GM06990 (cell line): ENCODE measurements at regions not wholly inside any gene's neighbourhood (a gene's known extent, or its start where the extent isn't known, plus 50 kb on each side); places are given as distances from the start of the nearest gene placed in this dataset.

Experiments
- DNase-seq: peaks from one replicate; pipeline ENCODE4 v3.0.0-alpha.2; 2011; ENCODE audit not compliant: insufficient read length; ENCODE audit errors: extremely low read depth
- H3K27me3 ChIP-seq: replicated peaks from 2 replicates; pipeline ENCODE4 v1.6.0; 2011; ENCODE audit warnings: low read length; ENCODE audit not compliant: control insufficient read depth, insufficient read depth
- H3K36me3 ChIP-seq: 2 replicates; pipeline ENCODE4 v1.5.1; 2011; ENCODE audit warnings: low read length; ENCODE audit not compliant: control insufficient read depth, insufficient read depth
- H3K4me3 ChIP-seq: replicated peaks from 2 replicates; pipeline ENCODE4 v1.5.1; 2011; ENCODE audit warnings: low read depth, mild to moderate bottlenecking, control low read depth, low read length
- TF ChIP-seq, protein P1 (sequence below): IDR thresholded peaks from 2 replicates; pipeline ENCODE4 v1.5.1; 2011; ENCODE audit warnings: low read length, control low read depth, mild to moderate bottlenecking, inconsistent platforms; ENCODE audit not compliant: insufficient read depth, poor library complexity, severe bottlenecking

DNA sequence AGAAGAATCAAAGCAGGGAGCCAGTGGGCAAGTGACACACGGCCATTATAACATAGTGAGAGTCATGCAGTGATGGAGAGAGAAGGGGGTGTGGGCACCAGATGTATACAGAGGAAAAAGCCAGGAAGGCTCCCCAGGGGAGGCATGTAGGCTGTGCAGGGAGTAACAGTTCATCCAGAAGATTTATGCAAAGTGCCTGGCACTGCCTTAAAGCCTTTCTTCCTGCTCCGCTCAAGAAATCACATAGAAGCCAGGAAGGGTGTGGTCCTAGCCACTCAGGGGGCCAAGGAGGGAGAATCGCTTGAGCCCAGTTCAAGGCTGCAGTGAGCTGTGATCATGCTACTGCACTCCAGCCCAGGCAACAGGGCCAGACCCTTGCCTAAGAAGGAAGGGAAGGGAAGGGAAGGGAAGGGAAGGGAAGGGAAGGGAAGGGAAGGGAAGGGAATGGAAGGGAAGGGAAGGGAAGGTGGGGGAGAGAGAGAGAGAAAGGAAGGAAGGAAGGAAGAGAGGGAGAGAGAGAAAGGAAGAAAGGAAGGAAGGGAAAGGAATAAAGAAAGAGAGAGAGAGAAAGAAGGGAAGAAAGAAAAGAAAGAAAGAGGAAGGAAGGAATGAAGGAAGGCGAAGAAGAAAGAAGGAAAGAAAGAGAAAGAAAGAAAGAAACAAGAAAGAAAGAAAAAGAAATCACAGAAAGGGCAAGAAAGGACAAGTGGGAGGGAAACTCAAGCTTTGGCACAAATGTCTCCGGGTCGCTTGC is 89.8 kb downstream of the LHX2 start:
- DNase-seq, result no peak
- Histone ChIP-seq H3K27me3 (0 out of 2 replicates have a peak, but pooled peaks cover 1% of the 10 kb centered on the region), H3K4me3 (no peak overlapping the region), H3K36me3 (no peaks in the 10 kb centered on the region)
- TF ChIP-seq, protein P1, sequence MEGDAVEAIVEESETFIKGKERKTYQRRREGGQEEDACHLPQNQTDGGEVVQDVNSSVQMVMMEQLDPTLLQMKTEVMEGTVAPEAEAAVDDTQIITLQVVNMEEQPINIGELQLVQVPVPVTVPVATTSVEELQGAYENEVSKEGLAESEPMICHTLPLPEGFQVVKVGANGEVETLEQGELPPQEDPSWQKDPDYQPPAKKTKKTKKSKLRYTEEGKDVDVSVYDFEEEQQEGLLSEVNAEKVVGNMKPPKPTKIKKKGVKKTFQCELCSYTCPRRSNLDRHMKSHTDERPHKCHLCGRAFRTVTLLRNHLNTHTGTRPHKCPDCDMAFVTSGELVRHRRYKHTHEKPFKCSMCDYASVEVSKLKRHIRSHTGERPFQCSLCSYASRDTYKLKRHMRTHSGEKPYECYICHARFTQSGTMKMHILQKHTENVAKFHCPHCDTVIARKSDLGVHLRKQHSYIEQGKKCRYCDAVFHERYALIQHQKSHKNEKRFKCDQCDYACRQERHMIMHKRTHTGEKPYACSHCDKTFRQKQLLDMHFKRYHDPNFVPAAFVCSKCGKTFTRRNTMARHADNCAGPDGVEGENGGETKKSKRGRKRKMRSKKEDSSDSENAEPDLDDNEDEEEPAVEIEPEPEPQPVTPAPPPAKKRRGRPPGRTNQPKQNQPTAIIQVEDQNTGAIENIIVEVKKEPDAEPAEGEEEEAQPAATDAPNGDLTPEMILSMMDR, result no peak

DNA sequence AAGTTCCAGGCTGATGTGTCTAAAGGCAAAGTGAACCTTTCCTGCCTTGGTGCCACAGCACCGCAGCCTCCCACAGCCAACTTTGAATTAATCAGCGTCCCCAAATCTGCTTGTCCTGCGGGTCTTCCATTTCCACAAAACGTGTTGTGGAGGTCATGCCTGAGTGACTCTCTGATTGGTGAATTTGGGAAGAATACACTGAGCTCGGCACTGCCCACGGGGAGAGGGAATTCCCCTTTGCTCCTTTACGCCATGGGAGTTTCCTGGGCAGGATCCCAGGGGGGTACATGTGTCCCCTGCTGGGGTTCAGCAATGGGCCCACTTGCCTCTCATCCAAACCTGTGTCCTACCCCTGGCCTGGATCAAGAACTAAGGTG is 90.4 kb downstream of the LHX2 start:
- no peaks in the 10 kb centered on the region for H3K36me3 ChIP-seq
- DNase-seq, result no peak
- H3K4me3 ChIP-seq, result no peak overlapping the region
- H3K27me3 ChIP-seq, result 0 out of 2 replicates have a peak, but pooled peaks cover 1% of the 10 kb centered on the region
- TF ChIP-seq, protein P1, result no peak

DNA sequence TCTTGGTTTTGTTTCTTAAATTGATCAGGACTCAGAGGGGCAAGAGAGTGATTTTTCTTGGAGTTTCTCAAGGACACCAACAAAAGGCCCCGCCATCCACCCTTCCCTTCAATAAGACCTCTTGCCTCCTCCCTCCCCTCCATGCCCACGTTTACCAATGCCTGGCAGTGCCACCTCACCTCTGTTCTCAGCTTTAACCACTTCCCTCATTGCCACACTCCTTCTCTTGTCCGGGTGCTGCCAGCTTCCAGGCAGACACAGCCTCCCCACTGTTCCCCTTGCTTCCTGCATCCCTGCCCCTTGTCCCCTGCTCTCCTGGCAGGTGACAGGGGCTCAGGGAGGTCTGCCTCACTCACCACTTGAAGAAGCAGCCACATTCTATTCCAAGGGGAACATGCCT is 90.8 kb downstream of the LHX2 start:
- no peaks in the 10 kb centered on the region for H3K36me3 ChIP-seq
- 0 out of 2 replicates have a peak, but pooled peaks cover 1% of the 10 kb centered on the region for H3K27me3 ChIP-seq
- no peak for DNase-seq
- H3K4me3 ChIP-seq, result no peak overlapping the region
- TF ChIP-seq, protein P1, result no peak

GRCh38 chr9:124105266-124105665 is 93.7 kb downstream of the LHX2 start:
- TF ChIP-seq, protein P1, result no peak
- no peaks in the 10 kb centered on the region; the same call in 1 of the 2 replicates for H3K27me3 ChIP-seq
- DNase-seq, result no peak
- no peaks in the 10 kb centered on the region for H3K36me3 ChIP-seq
- H3K4me3 ChIP-seq, result no peak overlapping the region

GRCh38 chr9:124108216-124108615 is 96.6 kb downstream of the LHX2 start:
- DNase-seq, result no peak
- TF ChIP-seq, protein P1, result no peak
- H3K27me3 ChIP-seq, result no peaks in the 10 kb centered on the region; the same call in 1 of the 2 replicates

DNA sequence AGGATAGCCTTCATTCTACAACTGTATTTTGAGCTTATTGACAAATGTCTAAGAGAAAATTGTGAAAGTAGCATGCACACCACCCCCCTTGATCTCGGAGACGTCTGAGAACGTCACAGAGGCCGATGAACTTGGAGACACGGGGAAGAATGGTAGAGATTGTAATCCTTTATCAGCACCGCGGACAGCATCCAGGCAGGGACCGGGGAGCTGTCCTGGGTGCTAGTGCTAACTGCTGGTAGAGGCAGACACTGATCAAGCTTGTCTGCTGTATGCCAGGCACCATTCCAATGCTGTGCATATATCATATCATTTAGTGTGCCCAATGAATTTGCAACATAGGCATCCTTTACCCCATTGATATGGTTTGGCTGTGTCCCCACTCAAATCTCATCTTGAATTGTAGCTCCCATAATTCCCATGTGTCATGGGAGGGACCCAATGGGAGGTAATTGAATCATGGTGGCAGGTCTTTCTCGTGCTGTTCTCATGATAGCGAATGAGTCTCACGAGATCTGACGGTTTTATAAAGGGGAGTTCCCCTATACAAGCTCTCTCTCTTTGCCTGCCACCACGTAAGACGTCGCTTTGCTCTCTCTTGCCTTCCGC is 98.8 kb downstream of the LHX2 start:
- no peaks in the 10 kb centered on the region for H3K36me3 ChIP-seq
- no peaks in the 10 kb centered on the region; the same call in 1 of the 2 replicates for H3K27me3 ChIP-seq
- DNase-seq, result no peak
- TF ChIP-seq, protein P1, result no peak
- H3K4me3 ChIP-seq, result no peak overlapping the region

More at GRCh38 chr9:124108216-124108615, 96.6 kb downstream of the LHX2 start:
- no peak overlapping the region for H3K4me3 ChIP-seq
- no peaks in the 10 kb centered on the region for H3K36me3 ChIP-seq
